Motor neuron (in vitro differentiated cells): ENCODE measurements at regions not wholly inside any gene's neighbourhood (a gene's known extent, or its start where the extent isn't known, plus 50 kb on each side); places are given as distances from the start of the nearest gene placed in this dataset.

Source experiments
- ATAC-seq, 8 experiments: fragments of 200-7000 bp; cut with Tn5 transposase; replicated peaks in 6 of 8; 2 replicates each; pipeline ENCODE4 v1.8.0; 2021; ENCODE audit warnings: mild to moderate bottlenecking in 8 of 8, moderate library complexity in 8 of 8
- H3K27ac ChIP-seq, 2 donors: fragments of 250-450 bp; sonication (Bioruptor Pico); 2 replicates each; pipeline ENCODE4 v1.9.0; 2021; ENCODE audit warnings: antibody characterized with exemption in 2 of 2, mild to moderate bottlenecking in 2 of 2, moderate library complexity in 1 of 2
- H3K4me1 ChIP-seq, 2 donors: fragments of 250-450 bp; sonication (Bioruptor Pico); replicated peaks in 1 of 2; 2 replicates each; pipeline ENCODE4 v1.6.1; 2021; ENCODE audit warnings: antibody characterized with exemption in 2 of 2, mild to moderate bottlenecking in 2 of 2, moderate library complexity in 1 of 2
- H3K4me3 ChIP-seq, 5 donors: fragments of 250-450 bp; sonication (Bioruptor Pico); 2 replicates each; pipeline ENCODE4 v1.9.0; 2021; ENCODE audit warnings: antibody characterized with exemption in 5 of 5, mild to moderate bottlenecking in 5 of 5, moderate library complexity in 4 of 5
- WGBS, 10 experiments: fragments of 450-650 bp; shearing (Covaris generic); methylation state at CpG; one replicate each; pipeline ENCODE4 v1.0.0; 2022; 5-methylcytosine and 5-hydroxymethylcytosine counted together
- in situ Hi-C, 9 experiments: fragments of 400-800 bp; cut with MboI; loops; one replicate each; pipeline ENCODE4 v1.15.0; 2021; ENCODE audit warnings: low sequenced_read_pairs in 9 of 9, low pct_unique_long_range_greater_than_20kb in 2 of 9; ENCODE audit not compliant: unreplicated experiment in 9 of 9

- H3K27ac ChIP-seq: no peak overlapping the region
- WGBS, 10 experiments: 75 to 100% (median 93%) methylated on average over 1 to 5 of the region's 11 CpGs; no CpG with 5 or more reads in 3 of the 10 experiments
- in situ Hi-C loops: no loop called here
- ATAC-seq: no peak
- peaks cover 4 to 13% of the 10 kb centered on the region in 2 donors for H3K4me1 ChIP-seq
- H3K4me3 ChIP-seq: no peak overlapping the region
These were observed 240.3 kb upstream of the HS6ST1 start for GRCh38 chr2:128558895-128559532.

- no peak for ATAC-seq
- H3K4me3 ChIP-seq: no peak overlapping the region
- in situ Hi-C loops: no loop called here
- 55 to 96% (median 91%) methylated on average over 2 to 13 of the region's 18 CpGs; no CpG with 5 or more reads in 1 of the 10 experiments for WGBS, 10 experiments
- no peak overlapping the region for H3K27ac ChIP-seq
- peaks cover 4 to 13% of the 10 kb centered on the region in 2 donors for H3K4me1 ChIP-seq
These were observed 241.2 kb upstream of the HS6ST1 start for GRCh38 chr2:128559533-128560515.

GRCh38 chr2:128560718-128561117 is 242.1 kb upstream of the HS6ST1 start:
- WGBS, 10 experiments: 76 to 100% (median 100%) methylated on average over 1 to 3 of the region's 4 CpGs; no CpG with 5 or more reads in 4 of the 10 experiments
- peaks cover 4 to 7% of the 10 kb centered on the region in 2 donors for H3K4me1 ChIP-seq
- H3K4me3 ChIP-seq: no peak overlapping the region
- in situ Hi-C loops: no loop called here
- no peak for ATAC-seq
- no peak overlapping the region for H3K27ac ChIP-seq

GRCh38 chr2:128562471-128563347 is 244.0 kb upstream of the HS6ST1 start:
- Histone ChIP-seq H3K27ac (no peak overlapping the region), H3K4me1 (peaks cover 0 to 4% of the 10 kb centered on the region in 2 donors), H3K4me3 (no peak overlapping the region)
- peak in 1 of 8 experiments; percentile 3 for ATAC-seq
- WGBS, 10 experiments: 0 to 100% (median 97%) methylated on average over 1 to 5 of the region's 7 CpGs; no CpG with 5 or more reads in 4 of the 10 experiments
- in situ Hi-C loops: no loop called here

- H3K27ac ChIP-seq: no peak overlapping the region
- H3K4me1 ChIP-seq: peaks cover 0 to 3% of the 10 kb centered on the region in 2 donors
- 20 to 100% methylated on average over 1 of the region's 4 CpGs; no CpG with 5 or more reads in 8 of the 10 experiments for WGBS, 10 experiments
- in situ Hi-C loops: no loop called here
- no peak overlapping the region for H3K4me3 ChIP-seq
- peak in 5 of 8 experiments; percentile 7 to 98 (median 26) for ATAC-seq
These were observed 244.7 kb upstream of the HS6ST1 start for GRCh38 chr2:128563348-128563687.

- 80 to 100% (median 92%) methylated on average over 1 to 4 of the region's 4 CpGs; no CpG with 5 or more reads in 5 of the 10 experiments for WGBS, 10 experiments
- in situ Hi-C loops: no loop called here
- H3K4me1 ChIP-seq: no peaks in the 10 kb centered on the region
- ATAC-seq: no peak
- H3K4me3 ChIP-seq: no peak overlapping the region
- H3K27ac ChIP-seq: no peak overlapping the region
These were observed 245.5 kb upstream of the HS6ST1 start for GRCh38 chr2:128564131-128564530.

- no peak overlapping the region for H3K27ac ChIP-seq
- no peaks in the 10 kb centered on the region for H3K4me1 ChIP-seq
- H3K4me3 ChIP-seq: no peak overlapping the region
- 80 to 100% (median 87%) methylated on average over 2 to 5 of the region's 6 CpGs; no CpG with 5 or more reads in 4 of the 10 experiments for WGBS, 10 experiments
- ATAC-seq: no peak
- in situ Hi-C loops: no loop called here
These were observed 245.9 kb upstream of the HS6ST1 start for GRCh38 chr2:128564551-128564950.

GRCh38 chr2:128565441-128565840 is 246.8 kb upstream of the HS6ST1 start:
- ATAC-seq: no peak
- H3K4me3 ChIP-seq: no peak overlapping the region
- in situ Hi-C loops: no loop called here
- H3K27ac ChIP-seq: no peak overlapping the region
- no peaks in the 10 kb centered on the region for H3K4me1 ChIP-seq
- 42 to 100% (median 97%) methylated on average over 1 to 4 of the region's 4 CpGs; no CpG with 5 or more reads in 1 of the 10 experiments for WGBS, 10 experiments

GRCh38 chr2:128566671-128567070 is 248.0 kb upstream of the HS6ST1 start:
- in situ Hi-C loops: no loop called here
- Histone ChIP-seq H3K4me3 (no peak overlapping the region), H3K27ac (no peak overlapping the region), H3K4me1 (no peaks in the 10 kb centered on the region)
- WGBS, 10 experiments: 36 to 100% (median 93%) methylated on average over 1 of the region's 1 CpG; no CpG with 5 or more reads in 1 of the 10 experiments
- no peak for ATAC-seq

- 40 to 100% (median 78%) methylated on average over 1 to 5 of the region's 5 CpGs; no CpG with 5 or more reads in 3 of the 10 experiments for WGBS, 10 experiments
- ATAC-seq: no peak
- in situ Hi-C loops: no loop called here
- Histone ChIP-seq H3K27ac (no peak overlapping the region), H3K4me3 (no peak overlapping the region), H3K4me1 (no peaks in the 10 kb centered on the region)
These were observed 249.4 kb upstream of the HS6ST1 start for GRCh38 chr2:128568106-128568505.

GRCh38 chr2:128573116-128573515 is 254.4 kb upstream of the HS6ST1 start:
- in situ Hi-C loops: no loop called here
- 40 to 95% (median 92%) methylated on average over 1 to 4 of the region's 7 CpGs; no CpG with 5 or more reads in 3 of the 10 experiments for WGBS, 10 experiments
- Histone ChIP-seq H3K4me3 (no peak overlapping the region), H3K27ac (no peak overlapping the region), H3K4me1 (no peaks in the 10 kb centered on the region)
- ATAC-seq: peak in 2 of 8 experiments; percentile 21 to 32

- H3K4me1 ChIP-seq: no peaks in the 10 kb centered on the region
- WGBS, 10 experiments: 61 to 100% (median 85%) methylated on average over 1 to 3 of the region's 4 CpGs; no CpG with 5 or more reads in 4 of the 10 experiments
- in situ Hi-C loops: no loop called here
- no peak overlapping the region for H3K4me3 ChIP-seq
- no peak overlapping the region for H3K27ac ChIP-seq
- ATAC-seq: peak in 1 of 8 experiments; percentile 8
These were observed 254.9 kb upstream of the HS6ST1 start for GRCh38 chr2:128573531-128573930.
